Uterus (tissue), 2 donors: ENCODE measurements at regions not wholly inside any gene's neighbourhood (a gene's known extent, or its start where the extent isn't known, plus 50 kb on each side); places are given as distances from the start of the nearest gene placed in this dataset.

ENCODE experiments used
- POLR2A ChIP-seq, 2 donors: fragments of 450-650 bp; IDR thresholded peaks; one replicate each; pipeline ENCODE4 v1.6.1; 2016; ENCODE audit warnings: antibody characterized with exemption in 2 of 2, mild to moderate bottlenecking in 1 of 2, moderate library complexity in 1 of 2
- TF ChIP-seq, protein P1 (sequence below), 4 experiments: fragments of 200-600 bp in 2 of 4; fragments of 450-650 bp in 2 of 4; sonication (generic) in 2 of 4; IDR thresholded peaks; one replicate each; pipeline ENCODE4 v1.5.1; 2016 to 2019; ENCODE audit warnings: antibody characterized with exemption in 4 of 4, mild to moderate bottlenecking in 2 of 4, moderate library complexity in 1 of 4

DNA sequence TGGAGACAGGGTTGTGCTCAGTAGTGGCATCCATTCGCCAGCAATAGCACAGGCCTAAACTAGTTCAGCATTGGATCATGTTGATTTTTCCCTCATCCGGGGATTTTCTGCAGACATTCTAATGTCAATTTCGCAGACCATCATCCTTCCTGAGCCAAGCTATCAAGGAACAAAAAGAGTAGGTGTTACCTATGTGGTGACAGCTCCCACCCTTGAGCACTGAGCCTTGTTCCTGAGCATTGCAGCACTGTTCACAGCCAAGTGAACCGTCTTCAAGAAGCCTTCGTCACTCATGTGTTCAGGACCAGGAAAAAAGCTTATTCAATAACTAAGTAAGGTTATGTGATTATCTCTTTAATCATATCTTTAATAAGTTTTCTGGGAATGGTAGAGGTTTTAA is 576.2 kb downstream of the UQCRFS1 start:
- TF ChIP-seq, protein P1, sequence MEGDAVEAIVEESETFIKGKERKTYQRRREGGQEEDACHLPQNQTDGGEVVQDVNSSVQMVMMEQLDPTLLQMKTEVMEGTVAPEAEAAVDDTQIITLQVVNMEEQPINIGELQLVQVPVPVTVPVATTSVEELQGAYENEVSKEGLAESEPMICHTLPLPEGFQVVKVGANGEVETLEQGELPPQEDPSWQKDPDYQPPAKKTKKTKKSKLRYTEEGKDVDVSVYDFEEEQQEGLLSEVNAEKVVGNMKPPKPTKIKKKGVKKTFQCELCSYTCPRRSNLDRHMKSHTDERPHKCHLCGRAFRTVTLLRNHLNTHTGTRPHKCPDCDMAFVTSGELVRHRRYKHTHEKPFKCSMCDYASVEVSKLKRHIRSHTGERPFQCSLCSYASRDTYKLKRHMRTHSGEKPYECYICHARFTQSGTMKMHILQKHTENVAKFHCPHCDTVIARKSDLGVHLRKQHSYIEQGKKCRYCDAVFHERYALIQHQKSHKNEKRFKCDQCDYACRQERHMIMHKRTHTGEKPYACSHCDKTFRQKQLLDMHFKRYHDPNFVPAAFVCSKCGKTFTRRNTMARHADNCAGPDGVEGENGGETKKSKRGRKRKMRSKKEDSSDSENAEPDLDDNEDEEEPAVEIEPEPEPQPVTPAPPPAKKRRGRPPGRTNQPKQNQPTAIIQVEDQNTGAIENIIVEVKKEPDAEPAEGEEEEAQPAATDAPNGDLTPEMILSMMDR (IDR thresholded peaks at IDR 0.05): no peak
- TF ChIP-seq POLR2A (IDR thresholded peaks at IDR 0.05): no peak
